HG02588 (cell line): ENCODE measurements at regions not wholly inside any gene's neighbourhood (a gene's known extent, or its start where the extent isn't known, plus 50 kb on each side); places are given as distances from the start of the nearest gene placed in this dataset.
A peak's percentile ranks its signal among the peaks of the same experiment; 100 is the strongest.

Source experiments
- ATAC-seq: cut with Tn5 transposase; IDR thresholded peaks from one replicate; pipeline ENCODE4 v1.9.1; 2021; ENCODE audit warnings: mild to moderate bottlenecking, moderate library complexity; ENCODE audit not compliant: unreplicated experiment

DNA sequence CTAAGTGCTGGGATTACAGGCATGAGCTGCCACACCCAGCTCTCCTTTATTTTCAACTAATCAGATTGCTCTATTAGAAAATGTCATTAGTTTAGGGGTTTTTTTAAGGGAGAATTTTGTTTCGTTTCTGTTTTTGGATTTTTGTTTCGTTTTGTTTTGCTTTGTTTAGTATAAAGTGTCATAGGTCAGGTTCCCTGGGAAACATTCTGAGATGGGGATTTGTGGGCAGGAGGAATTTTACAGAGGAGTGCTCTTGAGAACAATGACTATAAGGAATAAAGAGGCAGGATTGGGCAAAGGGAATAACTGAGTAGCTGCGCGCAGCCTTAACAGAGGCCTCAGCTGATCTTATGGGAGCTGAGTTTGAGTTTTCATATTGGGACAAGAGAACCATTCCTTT, 86.8 kb upstream of the NR2F2 start:
- ATAC-seq, result no peak

DNA sequence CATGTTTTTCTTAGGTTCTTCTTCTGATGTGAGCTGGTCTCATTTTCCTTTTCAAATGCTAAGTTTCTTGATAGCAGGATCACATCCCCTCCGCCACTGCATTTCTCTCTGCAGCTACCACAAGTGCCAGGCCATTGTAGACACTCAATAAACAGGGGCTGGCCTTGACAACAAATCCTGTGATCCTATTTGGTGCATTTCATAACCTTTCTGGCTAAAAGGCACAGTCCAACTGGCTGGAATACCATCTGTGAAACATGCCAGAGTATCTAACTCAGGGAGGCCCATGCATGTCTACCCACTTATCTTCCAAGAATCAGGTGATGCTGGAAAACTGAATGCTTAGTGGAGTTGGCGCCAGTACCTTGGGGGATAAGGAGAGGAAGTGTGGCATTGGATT, 85.2 kb upstream of the NR2F2 start:
- no peak for ATAC-seq

- ATAC-seq, result no peak
Measured at GRCh38 chr15:96246057-96246456, 84.4 kb upstream of the NR2F2 start.

GRCh38 chr15:96247621-96248305, 82.7 kb upstream of the NR2F2 start:
- no peak for ATAC-seq

GRCh38 chr15:96252148-96252547, 78.4 kb upstream of the NR2F2 start:
- ATAC-seq, result no peak

DNA sequence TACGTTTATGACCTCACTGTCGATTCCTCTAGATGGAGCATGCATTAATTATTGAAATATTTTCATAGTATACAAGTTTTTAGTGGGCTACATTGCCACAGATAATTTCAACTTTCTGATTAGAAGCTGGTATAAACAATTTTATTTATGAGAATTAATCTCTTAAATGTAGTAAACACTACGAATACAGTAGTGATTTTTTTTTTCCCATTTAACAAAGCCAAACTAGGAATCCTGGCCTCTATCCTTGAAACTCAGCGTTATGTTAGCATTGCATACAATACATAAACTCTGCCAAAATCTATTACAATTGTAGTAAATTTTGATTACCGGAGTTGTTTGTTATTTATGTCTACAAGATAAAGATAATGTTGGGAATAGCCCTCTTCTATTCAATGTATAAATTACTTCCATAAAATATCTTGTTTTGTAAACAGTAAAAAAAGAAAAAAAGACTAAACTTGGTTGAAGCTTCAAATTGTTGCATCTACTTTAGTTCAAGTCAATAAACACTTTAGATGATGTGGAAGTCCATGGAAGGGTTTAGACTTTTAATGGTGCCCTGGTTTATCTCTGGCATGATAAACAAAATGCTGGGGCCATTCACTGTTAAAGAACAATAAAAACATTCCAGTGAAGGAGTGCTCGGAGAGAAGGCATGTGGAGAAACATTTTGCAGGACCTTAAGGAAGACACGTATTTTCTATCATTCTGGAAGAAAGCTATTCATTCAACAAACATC, 77.3 kb upstream of the NR2F2 start:
- no peak for ATAC-seq

GRCh38 chr15:96254173-96254572, 76.3 kb upstream of the NR2F2 start:
- no peak for ATAC-seq

DNA sequence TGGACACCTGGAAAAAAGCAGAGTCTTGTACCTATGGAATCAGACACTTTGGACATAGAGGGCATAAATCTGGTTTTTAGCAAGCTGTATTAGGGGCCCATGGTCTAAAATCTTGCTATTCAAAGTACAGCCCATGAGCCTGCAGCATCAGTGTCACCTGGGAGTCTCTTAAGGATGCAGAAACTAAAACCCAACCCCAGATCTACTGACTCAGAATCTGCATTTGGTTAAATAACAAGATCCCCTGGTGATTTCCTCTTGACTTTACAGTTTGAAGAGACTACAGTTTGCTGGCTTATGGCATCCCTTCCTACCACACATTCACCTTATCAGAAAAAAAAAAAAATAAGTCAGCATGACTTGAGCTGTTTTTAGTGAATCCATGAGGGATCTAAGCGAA, 74.9 kb upstream of the NR2F2 start:
- ATAC-seq, result no peak

GRCh38 chr15:96261575-96262034, 68.9 kb upstream of the NR2F2 start:
- ATAC-seq, result peak; percentile 90

GRCh38 chr15:96262097-96262496, 68.4 kb upstream of the NR2F2 start:
- no peak for ATAC-seq

GRCh38 chr15:96262549-96263489, 67.7 kb upstream of the NR2F2 start:
- no peak for ATAC-seq

GRCh38 chr15:96264351-96264798, 66.1 kb upstream of the NR2F2 start:
- no peak for ATAC-seq

- no peak for ATAC-seq
Measured at GRCh38 chr15:96264801-96265515, 65.5 kb upstream of the NR2F2 start.

- ATAC-seq, result no peak
Measured at GRCh38 chr15:96266456-96266855, 64.0 kb upstream of the NR2F2 start.

GRCh38 chr15:96267463-96267862, 63.0 kb upstream of the NR2F2 start:
- ATAC-seq, result no peak

GRCh38 chr15:96268442-96269204, 61.9 kb upstream of the NR2F2 start:
- no peak for ATAC-seq

DNA sequence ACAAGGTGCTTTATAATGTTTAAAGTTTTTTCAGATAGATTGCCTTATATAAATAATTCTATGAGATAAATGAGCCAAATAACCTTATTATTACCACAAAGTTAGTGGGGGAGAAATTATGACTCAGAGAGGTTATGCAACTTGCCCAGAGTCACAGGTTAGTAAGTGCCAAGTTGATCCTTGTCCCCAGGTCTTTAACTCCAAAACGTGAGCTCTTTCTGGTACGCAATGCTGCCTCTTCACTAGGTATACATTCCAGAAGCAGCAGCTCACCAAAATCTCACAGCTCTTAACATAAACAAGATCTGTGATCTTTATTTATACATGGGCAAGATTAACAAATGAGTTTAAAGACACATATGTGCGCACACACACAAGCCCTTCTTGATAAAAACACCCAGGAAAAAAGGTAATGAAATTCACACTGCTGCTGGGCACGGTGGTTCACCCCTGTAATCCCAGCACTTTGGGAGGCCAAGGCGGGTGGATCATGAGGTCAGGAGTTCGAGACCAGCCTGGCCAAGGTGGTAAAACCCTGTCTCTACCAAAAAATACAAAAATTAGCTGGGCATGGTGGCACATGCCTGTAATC, 59.8 kb upstream of the NR2F2 start:
- no peak for ATAC-seq

DNA sequence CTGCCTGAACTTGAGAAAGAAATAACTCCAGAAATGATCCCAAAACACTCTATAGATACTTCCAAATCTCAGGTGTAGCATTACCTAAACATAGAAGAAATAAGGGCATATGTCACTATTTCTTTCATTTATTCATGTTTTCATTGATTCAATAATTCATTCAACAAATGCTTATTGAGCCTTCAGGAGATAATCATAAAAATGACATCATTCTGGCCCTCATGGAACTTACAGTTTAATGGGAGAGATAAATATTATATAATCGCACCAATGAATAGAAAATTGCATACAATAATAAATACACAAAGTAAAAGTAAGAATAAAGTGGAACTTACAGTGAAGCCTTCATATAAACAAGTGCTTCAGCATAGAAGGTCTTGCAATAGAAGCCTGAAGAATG, 58.1 kb upstream of the NR2F2 start:
- no peak for ATAC-seq

- ATAC-seq, result no peak
Measured at GRCh38 chr15:96273317-96274086, 57.0 kb upstream of the NR2F2 start.
